CD4-positive, alpha-beta memory T cell (primary cell): ENCODE measurements at regions not wholly inside any gene's neighbourhood (a gene's known extent, or its start where the extent isn't known, plus 50 kb on each side); places are given as distances from the start of the nearest gene placed in this dataset.

Experiments
- CTCF ChIA-PET: fragments of 350-600 bp; sonication (Branson Sonifier 250); formaldehyde crosslinking; loops from one replicate; lab custom pipeline; 2021; ENCODE audit warnings: inconsistent platforms; ENCODE audit not compliant: partially characterized antibody; lab: Charles Lee
- POLR2A ChIA-PET: fragments of 350-600 bp; sonication (Branson Sonifier 250); formaldehyde crosslinking; loops from one replicate; lab custom pipeline; 2021; ENCODE audit not compliant: partially characterized antibody; lab: Charles Lee
- DNase-seq, 5 donors: peaks; one replicate each; pipeline versions ENCODE4 v3.0.0 to v3.0.0-alpha.2; 2020 to 2022; ENCODE audit warnings: mixed read lengths in 1 of 5
- H3K27ac ChIP-seq: one replicate; pipeline ENCODE4 v1.7.0; 2013; ENCODE audit warnings: low read depth, low read length
- H3K27me3 ChIP-seq: 2 replicates; pipeline ENCODE4 v1.7.0; 2013; ENCODE audit warnings: mild to moderate bottlenecking, low read length, moderate library complexity; ENCODE audit not compliant: insufficient read depth
- H3K36me3 ChIP-seq: 2 replicates; pipeline ENCODE4 v1.7.0; 2013; ENCODE audit warnings: mild to moderate bottlenecking, low read length, moderate library complexity; ENCODE audit not compliant: insufficient read depth
- H3K4me1 ChIP-seq: 2 replicates; pipeline ENCODE4 v1.7.0; 2013; ENCODE audit warnings: mild to moderate bottlenecking, low read length, moderate library complexity; ENCODE audit not compliant: insufficient read depth
- H3K4me3 ChIP-seq, 2 donors: one replicate each; pipeline ENCODE4 v1.7.0; 2013; ENCODE audit warnings: low read length in 2 of 2, mild to moderate bottlenecking in 1 of 2
- H3K9me3 ChIP-seq, 2 donors: one replicate each; pipeline ENCODE4 v1.7.0; 2013; ENCODE audit warnings: low read length in 2 of 2, control low read depth in 1 of 2; ENCODE audit not compliant: control insufficient read depth in 1 of 2
- H3K27ac Mint-ChIP-seq, 7 donors: one replicate each; pipeline ENCODE4 v1.8.0; 2020 to 2021; ENCODE audit warnings: mixed read lengths in 7 of 7, mild to moderate bottlenecking in 6 of 7, inconsistent platforms in 3 of 7, moderate library complexity in 3 of 7
- H3K27me3 Mint-ChIP-seq, 2 donors: one replicate each; pipeline ENCODE4 v1.8.0; 2020 to 2021; ENCODE audit warnings: mixed read lengths in 2 of 2
- H3K36me3 Mint-ChIP-seq, 2 donors: one replicate each; pipeline ENCODE4 v1.8.0; 2020 to 2021; ENCODE audit warnings: mixed read lengths in 2 of 2, inconsistent platforms in 1 of 2, mild to moderate bottlenecking in 1 of 2
- H3K4me1 Mint-ChIP-seq, 4 donors: one replicate each; pipeline ENCODE4 v1.8.0; 2020 to 2021; ENCODE audit warnings: mixed read lengths in 4 of 4, mild to moderate bottlenecking in 1 of 4
- H3K4me3 Mint-ChIP-seq, 8 donors: one replicate each; pipeline ENCODE4 v1.8.0; 2020 to 2021; ENCODE audit warnings: mixed read lengths in 8 of 8, mild to moderate bottlenecking in 7 of 8, moderate library complexity in 6 of 8, inconsistent platforms in 3 of 8
- H3K9me3 Mint-ChIP-seq, 8 donors: one replicate each; pipeline ENCODE4 v1.8.0; 2020 to 2021; ENCODE audit warnings: mixed read lengths in 8 of 8, mild to moderate bottlenecking in 5 of 8, inconsistent platforms in 3 of 8, moderate library complexity in 1 of 8
- intact Hi-C: fragments of 100-400 bp; cut with micrococcal nuclease; formaldehyde crosslinking; loops from one replicate; pipeline ENCODE4 v1.15.1; 2023

DNA sequence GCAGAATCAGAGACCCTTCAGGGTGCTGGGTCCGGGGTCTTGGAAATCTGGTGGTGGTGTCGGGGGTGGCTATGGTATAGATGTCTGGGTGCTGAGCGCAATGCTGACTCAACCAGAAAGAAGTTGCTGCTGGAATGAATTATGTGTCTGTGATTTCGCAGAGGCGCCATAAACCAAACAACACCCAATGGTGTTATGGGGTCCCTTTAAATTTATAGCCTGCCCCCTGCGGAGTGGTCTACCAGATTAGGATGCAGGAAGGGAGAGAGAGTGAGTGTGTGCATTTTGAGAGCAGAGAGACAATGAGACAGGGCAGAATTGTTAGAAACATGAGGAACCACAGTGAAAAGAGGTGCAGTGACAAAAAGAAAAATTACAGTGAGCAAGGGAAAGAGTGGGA is 100.7 kb upstream of the CDH11 start:
- ChIA-PET POLR2A (no interaction called here), CTCF (no interaction called here)
- intact Hi-C loops, result no loop called here

GRCh38 chr16:65222049-65222448 is 100.2 kb upstream of the CDH11 start:
- no peaks in the 10 kb centered on the region for H3K4me1 Mint-ChIP-seq
- Histone ChIP-seq H3K27me3 (no peaks in the 10 kb centered on the region), H3K27ac (no peak overlapping the region), H3K36me3 (no peaks in the 10 kb centered on the region), H3K9me3 (no peaks in the 10 kb centered on the region), H3K4me1 (no peaks in the 10 kb centered on the region), H3K4me3 (no peak overlapping the region)
- intact Hi-C loops, result no loop called here
- peaks cover 0 to 2% of the 10 kb centered on the region in 2 donors for H3K36me3 Mint-ChIP-seq
- POLR2A ChIA-PET, result no interaction called here
- H3K4me3 Mint-ChIP-seq, result no peak overlapping the region
- no peak for DNase-seq
- CTCF ChIA-PET, result no interaction called here
- H3K9me3 Mint-ChIP-seq, result peaks cover 0 to 16% (median 5%) of the 10 kb centered on the region in 8 donors
- H3K27ac Mint-ChIP-seq, result no peak overlapping the region
- H3K27me3 Mint-ChIP-seq, result no peaks in the 10 kb centered on the region

More for the DNA sequence above, 100.7 kb upstream of the CDH11 start:
- Histone ChIP-seq H3K4me1 (no peaks in the 10 kb centered on the region), H3K9me3 (no peaks in the 10 kb centered on the region), H3K36me3 (no peaks in the 10 kb centered on the region), H3K4me3 (no peak overlapping the region), H3K27ac (no peak overlapping the region), H3K27me3 (no peaks in the 10 kb centered on the region)
- Mint-ChIP-seq H3K36me3 (peaks cover 0 to 2% of the 10 kb centered on the region in 2 donors), H3K4me3 (no peak overlapping the region), H3K4me1 (no peaks in the 10 kb centered on the region), H3K9me3 (peaks cover 0 to 13% (median 4%) of the 10 kb centered on the region in 8 donors), H3K27ac (no peak overlapping the region), H3K27me3 (no peaks in the 10 kb centered on the region)
- no peak for DNase-seq

- ChIA-PET CTCF (no interaction called here), POLR2A (no interaction called here)
- Mint-ChIP-seq H3K9me3 (peaks cover 0 to 17% (median 8%) of the 10 kb centered on the region in 8 donors), H3K36me3 (peaks cover 0 to 2% of the 10 kb centered on the region in 2 donors), H3K27me3 (no peaks in the 10 kb centered on the region), H3K4me1 (no peaks in the 10 kb centered on the region), H3K27ac (no peak overlapping the region), H3K4me3 (no peak overlapping the region)
- DNase-seq, result no peak
- Histone ChIP-seq H3K36me3 (no peaks in the 10 kb centered on the region), H3K4me3 (no peak overlapping the region), H3K27ac (no peak overlapping the region), H3K27me3 (no peaks in the 10 kb centered on the region), H3K4me1 (no peaks in the 10 kb centered on the region), H3K9me3 (no peaks in the 10 kb centered on the region)
- intact Hi-C loops, result no loop called here
These were observed 97.9 kb upstream of the CDH11 start for GRCh38 chr16:65219786-65220185.

DNA sequence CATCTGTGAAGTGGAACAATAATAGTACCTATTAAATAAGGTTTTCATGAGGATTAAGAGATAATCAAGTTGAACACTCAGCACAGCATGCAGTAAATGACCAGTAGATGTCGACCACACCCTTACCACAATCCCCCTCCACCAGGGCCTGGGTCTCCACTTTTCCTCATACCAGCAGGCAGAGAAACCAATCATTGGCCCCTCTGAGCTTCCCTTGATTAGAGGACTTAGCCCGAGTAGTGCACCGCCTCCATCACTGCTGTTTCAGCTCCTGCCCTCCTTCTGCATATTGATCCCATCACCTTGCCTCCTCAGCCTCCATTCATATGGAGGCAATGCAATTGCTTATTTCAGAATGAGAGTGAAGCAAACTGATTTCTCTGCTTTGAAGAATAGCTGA is 96.5 kb upstream of the CDH11 start:
- Histone ChIP-seq H3K4me3 (no peak overlapping the region), H3K27me3 (no peaks in the 10 kb centered on the region), H3K9me3 (no peaks in the 10 kb centered on the region), H3K36me3 (no peaks in the 10 kb centered on the region), H3K4me1 (no peaks in the 10 kb centered on the region), H3K27ac (no peak overlapping the region)
- H3K4me3 Mint-ChIP-seq, result no peak overlapping the region
- peaks cover 0 to 21% (median 8%) of the 10 kb centered on the region in 8 donors for H3K9me3 Mint-ChIP-seq
- no peak overlapping the region for H3K27ac Mint-ChIP-seq
- H3K27me3 Mint-ChIP-seq, result no peaks in the 10 kb centered on the region
- no peak for DNase-seq
- intact Hi-C loops, result no loop called here
- ChIA-PET POLR2A (no interaction called here), CTCF (no interaction called here)
- peaks cover 0 to 2% of the 10 kb centered on the region in 2 donors for H3K36me3 Mint-ChIP-seq
- H3K4me1 Mint-ChIP-seq, result no peaks in the 10 kb centered on the region

DNA sequence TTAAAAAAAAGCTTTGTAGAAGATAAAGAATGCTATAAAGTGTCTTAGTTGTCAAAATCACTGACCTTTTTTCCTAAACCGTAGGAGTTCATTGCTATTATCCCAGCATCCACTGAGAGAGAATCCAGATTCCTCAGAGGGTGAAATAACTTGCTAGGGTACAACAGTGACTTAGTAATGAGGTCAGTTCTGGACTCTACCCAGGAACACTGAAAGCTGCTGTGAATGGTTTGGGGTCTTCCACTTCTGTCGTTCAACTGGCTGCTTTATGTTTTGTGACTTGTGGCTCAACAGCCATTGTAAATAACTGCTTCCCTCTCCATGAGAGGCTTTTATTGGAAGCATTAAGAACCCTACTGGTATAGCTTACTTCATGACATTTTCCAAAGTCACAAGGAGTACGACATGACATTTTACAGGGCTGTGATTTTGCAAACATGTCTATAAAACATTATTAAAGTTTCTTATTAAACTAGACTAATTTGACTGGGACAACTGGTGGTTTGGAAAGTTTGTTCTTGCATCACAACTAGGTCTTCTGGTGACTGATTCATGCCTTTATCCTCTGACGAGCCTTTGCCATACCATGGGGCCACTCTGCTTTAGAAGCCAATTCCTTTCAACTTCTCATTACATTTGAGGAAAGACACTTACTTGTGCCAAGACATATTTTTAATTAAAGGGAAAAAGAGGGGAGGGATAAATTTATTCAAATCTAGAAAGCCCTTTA is 92.2 kb upstream of the CDH11 start:
- no peak for DNase-seq
- H3K36me3 ChIP-seq, result no peaks in the 10 kb centered on the region
- ChIA-PET POLR2A (no interaction called here), CTCF (no interaction called here)
- intact Hi-C loops, result no loop called here
- no peaks in the 10 kb centered on the region for H3K4me1 Mint-ChIP-seq
- H3K27me3 Mint-ChIP-seq, result no peaks in the 10 kb centered on the region
- no peak overlapping the region for H3K27ac ChIP-seq
- H3K4me1 ChIP-seq, result no peaks in the 10 kb centered on the region
- H3K9me3 ChIP-seq, result no peaks in the 10 kb centered on the region
- no peak overlapping the region for H3K27ac Mint-ChIP-seq
- H3K36me3 Mint-ChIP-seq, result no peaks in the 10 kb centered on the region
- no peaks in the 10 kb centered on the region for H3K27me3 ChIP-seq
- peaks cover 0 to 20% (median 8%) of the 10 kb centered on the region in 8 donors for H3K9me3 Mint-ChIP-seq
- no peak overlapping the region for H3K4me3 ChIP-seq
- H3K4me3 Mint-ChIP-seq, result no peak overlapping the region

DNA sequence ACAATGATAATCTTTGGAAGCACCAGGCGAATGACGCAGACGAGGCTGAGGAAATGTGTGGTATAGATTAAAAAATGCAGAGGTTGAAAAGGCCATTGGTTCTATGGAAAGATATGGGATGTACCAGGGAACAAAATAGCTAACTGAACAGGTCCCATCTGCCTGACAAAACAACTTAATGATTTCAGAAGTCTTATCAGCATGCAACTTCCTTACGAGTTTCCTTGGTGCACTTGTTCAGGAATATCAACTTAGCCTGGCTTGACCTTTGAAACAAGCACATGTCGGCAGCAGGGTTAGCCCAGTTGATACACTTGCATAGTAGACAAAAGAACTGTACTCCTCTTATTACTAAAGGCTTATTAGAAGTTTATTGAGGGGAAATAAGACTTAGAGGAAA is 90.9 kb upstream of the CDH11 start:
- DNase-seq, result no peak
- Mint-ChIP-seq H3K4me1 (no peaks in the 10 kb centered on the region), H3K36me3 (no peaks in the 10 kb centered on the region), H3K9me3 (peaks cover 0 to 20% (median 7%) of the 10 kb centered on the region in 8 donors), H3K27me3 (no peaks in the 10 kb centered on the region), H3K27ac (no peak overlapping the region), H3K4me3 (no peak overlapping the region)
- ChIA-PET CTCF (no interaction called here), POLR2A (no interaction called here)
- intact Hi-C loops, result no loop called here
- no peaks in the 10 kb centered on the region for H3K36me3 ChIP-seq
- H3K27me3 ChIP-seq, result no peaks in the 10 kb centered on the region
- H3K27ac ChIP-seq, result no peak overlapping the region
- no peak overlapping the region for H3K4me3 ChIP-seq
- no peaks in the 10 kb centered on the region for H3K9me3 ChIP-seq
- no peaks in the 10 kb centered on the region for H3K4me1 ChIP-seq

DNA sequence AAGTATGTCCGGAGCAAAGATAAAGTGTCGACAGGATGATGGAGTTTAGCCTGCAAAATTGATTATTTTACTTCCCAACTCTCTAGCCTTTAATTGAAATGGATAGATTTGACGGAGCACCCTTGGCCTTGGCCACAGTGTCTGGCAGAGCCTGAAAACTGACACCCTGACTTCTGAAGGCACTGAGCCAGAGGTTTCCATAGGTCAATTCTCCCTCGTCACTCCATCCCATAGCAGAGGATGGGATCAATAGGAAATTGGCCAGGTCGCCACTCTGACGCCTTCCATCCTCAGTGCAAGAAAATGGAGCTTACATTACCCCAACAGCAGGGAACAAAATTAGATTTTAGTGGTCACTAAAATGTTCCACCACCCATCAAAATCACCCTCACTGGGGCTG is 90.4 kb upstream of the CDH11 start:
- Mint-ChIP-seq H3K27me3 (no peaks in the 10 kb centered on the region), H3K9me3 (peaks cover 0 to 20% (median 7%) of the 10 kb centered on the region in 8 donors), H3K27ac (no peak overlapping the region), H3K4me3 (no peak overlapping the region), H3K36me3 (no peaks in the 10 kb centered on the region), H3K4me1 (no peaks in the 10 kb centered on the region)
- Histone ChIP-seq H3K36me3 (no peaks in the 10 kb centered on the region), H3K9me3 (no peaks in the 10 kb centered on the region), H3K27ac (no peak overlapping the region), H3K4me3 (no peak overlapping the region), H3K4me1 (no peaks in the 10 kb centered on the region), H3K27me3 (no peaks in the 10 kb centered on the region)
- ChIA-PET CTCF (no interaction called here), POLR2A (no interaction called here)
- DNase-seq, result no peak
- intact Hi-C loops, result no loop called here
